ENCODE measurements at regions not wholly inside any gene's neighbourhood (a gene's known extent, or its start where the extent isn't known, plus 50 kb on each side); places are given as distances from the start of the nearest gene placed in this dataset.

GRCh38 chr2:41916177-41916576, 131.6 kb upstream of the PKDCC start:
- Histone ChIP-seq H3K4me3 (no peak overlapping the region), H3K36me3 (no peaks in the 10 kb centered on the region), H3K9me3 (replicated peaks) (no peaks in the 10 kb centered on the region), H3K27ac (replicated peaks) (no peak overlapping the region), H3K4me1 (peaks cover 15% of the 10 kb centered on the region), H3K27me3 (ENCODE audit: low read depth) (no peaks in the 10 kb centered on the region)
- intact Hi-C loops (cut with micrococcal nuclease): no loop called here
- DNase-seq: no peak
- TF ChIP-seq, protein P1, sequence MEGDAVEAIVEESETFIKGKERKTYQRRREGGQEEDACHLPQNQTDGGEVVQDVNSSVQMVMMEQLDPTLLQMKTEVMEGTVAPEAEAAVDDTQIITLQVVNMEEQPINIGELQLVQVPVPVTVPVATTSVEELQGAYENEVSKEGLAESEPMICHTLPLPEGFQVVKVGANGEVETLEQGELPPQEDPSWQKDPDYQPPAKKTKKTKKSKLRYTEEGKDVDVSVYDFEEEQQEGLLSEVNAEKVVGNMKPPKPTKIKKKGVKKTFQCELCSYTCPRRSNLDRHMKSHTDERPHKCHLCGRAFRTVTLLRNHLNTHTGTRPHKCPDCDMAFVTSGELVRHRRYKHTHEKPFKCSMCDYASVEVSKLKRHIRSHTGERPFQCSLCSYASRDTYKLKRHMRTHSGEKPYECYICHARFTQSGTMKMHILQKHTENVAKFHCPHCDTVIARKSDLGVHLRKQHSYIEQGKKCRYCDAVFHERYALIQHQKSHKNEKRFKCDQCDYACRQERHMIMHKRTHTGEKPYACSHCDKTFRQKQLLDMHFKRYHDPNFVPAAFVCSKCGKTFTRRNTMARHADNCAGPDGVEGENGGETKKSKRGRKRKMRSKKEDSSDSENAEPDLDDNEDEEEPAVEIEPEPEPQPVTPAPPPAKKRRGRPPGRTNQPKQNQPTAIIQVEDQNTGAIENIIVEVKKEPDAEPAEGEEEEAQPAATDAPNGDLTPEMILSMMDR (IDR thresholded peaks at IDR 0.05; ENCODE audit: borderline replicate concordance): no peak

GRCh38 chr2:41917587-41917986, 130.2 kb upstream of the PKDCC start:
- intact Hi-C loops (cut with micrococcal nuclease): no loop called here
- H3K4me1 ChIP-seq: peaks cover 17% of the 10 kb centered on the region
- no peak for DNase-seq
- no peaks in the 10 kb centered on the region for H3K36me3 ChIP-seq
- no peaks in the 10 kb centered on the region for H3K9me3 ChIP-seq (replicated peaks)
- no peaks in the 10 kb centered on the region for H3K27me3 ChIP-seq (ENCODE audit: low read depth)
- no peak overlapping the region for H3K27ac ChIP-seq (replicated peaks)
- TF ChIP-seq, protein P1 (IDR thresholded peaks at IDR 0.05; ENCODE audit: borderline replicate concordance): no peak
- H3K4me3 ChIP-seq: no peak overlapping the region

- H3K27ac ChIP-seq (replicated peaks): no peak overlapping the region
- intact Hi-C loops (cut with micrococcal nuclease): no loop called here
- H3K9me3 ChIP-seq (replicated peaks): no peaks in the 10 kb centered on the region
- DNase-seq: no peak
- TF ChIP-seq, protein P1 (IDR thresholded peaks at IDR 0.05; ENCODE audit: borderline replicate concordance): no peak
- H3K27me3 ChIP-seq (ENCODE audit: low read depth): no peaks in the 10 kb centered on the region
- H3K4me1 ChIP-seq: peaks cover 27% of the 10 kb centered on the region
- no peaks in the 10 kb centered on the region for H3K36me3 ChIP-seq
- H3K4me3 ChIP-seq: no peak overlapping the region
Observed at GRCh38 chr2:41919135-41919534, 128.7 kb upstream of the PKDCC start.

- Histone ChIP-seq H3K36me3 (no peaks in the 10 kb centered on the region), H3K4me3 (no peak overlapping the region), H3K27ac (replicated peaks) (no peak overlapping the region), H3K4me1 (peaks cover 37% of the 10 kb centered on the region), H3K27me3 (ENCODE audit: low read depth) (no peaks in the 10 kb centered on the region), H3K9me3 (replicated peaks) (no peaks in the 10 kb centered on the region)
- TF ChIP-seq, protein P1 (IDR thresholded peaks at IDR 0.05; ENCODE audit: borderline replicate concordance): no peak
- DNase-seq: no peak
- intact Hi-C loops (cut with micrococcal nuclease): no loop called here
Observed at GRCh38 chr2:41920181-41920580, 127.6 kb upstream of the PKDCC start.

DNA sequence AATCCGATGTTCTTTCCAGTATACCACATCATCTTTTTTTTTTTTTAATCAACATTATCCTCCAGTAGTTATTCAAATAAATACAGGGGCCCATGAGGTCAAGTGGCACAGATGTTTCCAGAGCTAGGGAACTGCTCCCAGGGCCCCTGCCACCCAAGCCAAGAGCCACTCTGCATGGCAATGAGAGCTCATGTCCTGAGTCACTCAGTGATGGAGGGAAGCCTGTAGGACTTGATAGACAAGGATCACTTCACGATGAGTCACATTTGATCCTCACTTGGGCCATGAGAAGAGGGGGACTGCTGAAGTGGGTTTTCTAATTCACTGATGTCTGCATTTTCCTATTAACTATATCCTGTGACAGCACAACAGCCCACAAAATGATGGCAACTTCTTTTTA, 127.0 kb upstream of the PKDCC start:
- H3K27ac ChIP-seq (replicated peaks): no peak overlapping the region

More for the DNA sequence above, 127.0 kb upstream of the PKDCC start:
- Histone ChIP-seq H3K4me3 (no peak overlapping the region), H3K9me3 (replicated peaks) (no peaks in the 10 kb centered on the region), H3K4me1 (peaks cover 44% of the 10 kb centered on the region), H3K27me3 (ENCODE audit: low read depth) (no peaks in the 10 kb centered on the region), H3K36me3 (no peaks in the 10 kb centered on the region)
- TF ChIP-seq, protein P1 (IDR thresholded peaks at IDR 0.05; ENCODE audit: borderline replicate concordance): no peak
- intact Hi-C loops (cut with micrococcal nuclease): no loop called here
- no peak for DNase-seq

All from left ventricle myocardium inferior (tissue), 1 donor.